ENCODE measurements at regions not wholly inside any gene's neighbourhood (a gene's known extent, or its start where the extent isn't known, plus 50 kb on each side); places are given as distances from the start of the nearest gene placed in this dataset.
A peak's percentile ranks its signal among the peaks of the same experiment; 100 is the strongest.

GRCh38 chr11:69241075-69241740, 52.7 kb upstream of the MYEOV start:
- peaks cover 5% of the 10 kb centered on the region; the same call in 1 of the 2 replicates for H3K4me1 ChIP-seq (ENCODE audit: control insufficient read depth, low read length)
- H3K27me3 ChIP-seq (ENCODE audit: control insufficient read depth, low read length), result peaks cover 5% of the 10 kb centered on the region; the same call in 1 of the 2 replicates
- H3K4me3 ChIP-seq (ENCODE audit: low read length), result no peak overlapping the region
- H3K9me2 ChIP-seq (replicated peaks; ENCODE audit: control insufficient read depth, low read length), result no peaks in the 10 kb centered on the region
- H3K9me3 ChIP-seq (ENCODE audit: control insufficient read depth, insufficient read depth, low read length), result no peaks in the 10 kb centered on the region
- H3K27ac ChIP-seq (ENCODE audit: low read depth, low read length), result no peak overlapping the region
- no peaks in the 10 kb centered on the region for H3K36me3 ChIP-seq (ENCODE audit: control insufficient read depth, low read length)
- H4K20me1 ChIP-seq (ENCODE audit: control insufficient read depth, insufficient read depth, low read depth, low read length), result no peaks in the 10 kb centered on the region
- no peaks in the 10 kb centered on the region for H3F3A ChIP-seq (ENCODE audit: control insufficient read depth, insufficient read depth)
- TF ChIP-seq EZH2phosphoT487 (IDR thresholded peaks at IDR 0.05; ENCODE audit: borderline replicate concordance, low read length) (no peak), CTCF (IDR thresholded peaks at IDR 0.05; ENCODE audit: low read depth, low read length, poor library complexity, severe bottlenecking) (peak; percentile 7)
- H3K4me2 ChIP-seq (ENCODE audit: low read length), result no peak overlapping the region
- no peaks in the 10 kb centered on the region for H3K79me2 ChIP-seq (ENCODE audit: control insufficient read depth, low read length)

GRCh38 chr11:69241844-69242243, 52.1 kb upstream of the MYEOV start:
- H3K4me2 ChIP-seq (ENCODE audit: low read length), result no peak overlapping the region
- H3K79me2 ChIP-seq (ENCODE audit: control insufficient read depth, low read length), result no peaks in the 10 kb centered on the region
- no peaks in the 10 kb centered on the region for H3K36me3 ChIP-seq (ENCODE audit: control insufficient read depth, low read length)
- H3K4me3 ChIP-seq (ENCODE audit: low read length), result no peak overlapping the region
- no peak overlapping the region for H3K27ac ChIP-seq (ENCODE audit: low read depth, low read length)
- no peaks in the 10 kb centered on the region; the same call in 1 of the 2 replicates for H3K27me3 ChIP-seq (ENCODE audit: control insufficient read depth, low read length)
- H3F3A ChIP-seq (ENCODE audit: control insufficient read depth, insufficient read depth), result no peaks in the 10 kb centered on the region
- H3K9me2 ChIP-seq (replicated peaks; ENCODE audit: control insufficient read depth, low read length), result no peaks in the 10 kb centered on the region
- TF ChIP-seq EZH2phosphoT487 (IDR thresholded peaks at IDR 0.05; ENCODE audit: borderline replicate concordance, low read length), result no peak
- TF ChIP-seq CTCF (IDR thresholded peaks at IDR 0.05; ENCODE audit: low read depth, low read length, poor library complexity, severe bottlenecking), result no peak
- H3K4me1 ChIP-seq (ENCODE audit: control insufficient read depth, low read length), result peaks cover 5% of the 10 kb centered on the region; the same call in 1 of the 2 replicates
- no peaks in the 10 kb centered on the region for H4K20me1 ChIP-seq (ENCODE audit: control insufficient read depth, insufficient read depth, low read depth, low read length)
- no peaks in the 10 kb centered on the region for H3K9me3 ChIP-seq (ENCODE audit: control insufficient read depth, insufficient read depth, low read length)

GRCh38 chr11:69242266-69242920, 51.6 kb upstream of the MYEOV start:
- no peaks in the 10 kb centered on the region for H3K79me2 ChIP-seq (ENCODE audit: control insufficient read depth, low read length)
- no peaks in the 10 kb centered on the region for H3K9me2 ChIP-seq (replicated peaks; ENCODE audit: control insufficient read depth, low read length)
- TF ChIP-seq EZH2phosphoT487 (IDR thresholded peaks at IDR 0.05; ENCODE audit: borderline replicate concordance, low read length), result no peak
- TF ChIP-seq CTCF (IDR thresholded peaks at IDR 0.05; ENCODE audit: low read depth, low read length, poor library complexity, severe bottlenecking), result no peak
- H4K20me1 ChIP-seq (ENCODE audit: control insufficient read depth, insufficient read depth, low read depth, low read length), result no peaks in the 10 kb centered on the region
- H3K27ac ChIP-seq (ENCODE audit: low read depth, low read length), result no peak overlapping the region
- no peaks in the 10 kb centered on the region for H3K36me3 ChIP-seq (ENCODE audit: control insufficient read depth, low read length)
- H3F3A ChIP-seq (ENCODE audit: control insufficient read depth, insufficient read depth), result no peaks in the 10 kb centered on the region
- H3K4me2 ChIP-seq (ENCODE audit: low read length), result no peak overlapping the region
- H3K27me3 ChIP-seq (ENCODE audit: control insufficient read depth, low read length), result no peaks in the 10 kb centered on the region
- peaks cover 5% of the 10 kb centered on the region; the same call in 1 of the 2 replicates for H3K4me1 ChIP-seq (ENCODE audit: control insufficient read depth, low read length)
- no peaks in the 10 kb centered on the region for H3K9me3 ChIP-seq (ENCODE audit: control insufficient read depth, insufficient read depth, low read length)
- H3K4me3 ChIP-seq (ENCODE audit: low read length), result no peak overlapping the region
